RPMI7951 (cell line): ENCODE measurements at regions not wholly inside any gene's neighbourhood (a gene's known extent, or its start where the extent isn't known, plus 50 kb on each side); places are given as distances from the start of the nearest gene placed in this dataset.

ENCODE experiments used
- DNase-seq: peaks from one replicate; pipeline ENCODE4 v3.0.0-alpha.2; 2012; ENCODE audit warnings: low read depth

GRCh38 chr17:5694551-5694950, 110.2 kb upstream of the NLRP1 start:
- DNase-seq: peak; percentile 3

GRCh38 chr17:5695480-5695879, 111.2 kb upstream of the NLRP1 start:
- no peak for DNase-seq

- DNase-seq: no peak
These were observed 114.7 kb upstream of the NLRP1 start for GRCh38 chr17:5698959-5699358.

GRCh38 chr17:5699814-5700213, 115.5 kb upstream of the NLRP1 start:
- no peak for DNase-seq

GRCh38 chr17:5700745-5701144, 116.4 kb upstream of the NLRP1 start:
- no peak for DNase-seq

- no peak for DNase-seq
These were observed 117.1 kb upstream of the NLRP1 start for GRCh38 chr17:5701381-5701780.

- no peak for DNase-seq
These were observed 118.7 kb upstream of the NLRP1 start for GRCh38 chr17:5702951-5703510.

- no peak for DNase-seq
These were observed 119.4 kb upstream of the NLRP1 start for GRCh38 chr17:5703736-5704135.

GRCh38 chr17:5705081-5705875, 121.0 kb upstream of the NLRP1 start:
- DNase-seq: no peak

GRCh38 chr17:5705876-5706576, 121.7 kb upstream of the NLRP1 start:
- no peak for DNase-seq

GRCh38 chr17:5706577-5707210, 122.4 kb upstream of the NLRP1 start:
- DNase-seq: peak; percentile 45

- DNase-seq: no peak
These were observed 123.2 kb upstream of the NLRP1 start for GRCh38 chr17:5707482-5707881.

GRCh38 chr17:5708344-5708743, 124.0 kb upstream of the NLRP1 start:
- no peak for DNase-seq

- DNase-seq: no peak
These were observed 127.0 kb upstream of the NLRP1 start for GRCh38 chr17:5711344-5711743.

- DNase-seq: no peak
These were observed 130.7 kb upstream of the NLRP1 start for GRCh38 chr17:5714993-5715392.

- no peak for DNase-seq
These were observed 131.2 kb upstream of the NLRP1 start for GRCh38 chr17:5715478-5715877.

GRCh38 chr17:5718726-5719125, 134.4 kb upstream of the NLRP1 start:
- no peak for DNase-seq

GRCh38 chr17:5719976-5720375, 135.7 kb upstream of the NLRP1 start:
- DNase-seq: no peak

GRCh38 chr17:5730373-5730772, 146.1 kb upstream of the NLRP1 start:
- DNase-seq: no peak

GRCh38 chr17:5740937-5741336, 156.6 kb upstream of the NLRP1 start:
- no peak for DNase-seq

- DNase-seq: no peak
These were observed 157.5 kb upstream of the NLRP1 start for GRCh38 chr17:5741810-5742209.

GRCh38 chr17:5745111-5745813, 161.0 kb upstream of the NLRP1 start:
- no peak for DNase-seq
